HG03439 (cell line): ENCODE measurements at regions not wholly inside any gene's neighbourhood (a gene's known extent, or its start where the extent isn't known, plus 50 kb on each side); places are given as distances from the start of the nearest gene placed in this dataset.

Experiments used
- ATAC-seq: cut with Tn5 transposase; IDR thresholded peaks from one replicate; pipeline ENCODE4 v1.9.1; 2021; ENCODE audit warnings: mild to moderate bottlenecking, moderate library complexity; ENCODE audit not compliant: unreplicated experiment

GRCh38 chr10:116792817-116793216 is 50.5 kb upstream of the HSPA12A start:
- no peak for ATAC-seq

- ATAC-seq: no peak
Observed at GRCh38 chr10:116796469-116796868, 52.8 kb upstream of the ENO4 start.

DNA sequence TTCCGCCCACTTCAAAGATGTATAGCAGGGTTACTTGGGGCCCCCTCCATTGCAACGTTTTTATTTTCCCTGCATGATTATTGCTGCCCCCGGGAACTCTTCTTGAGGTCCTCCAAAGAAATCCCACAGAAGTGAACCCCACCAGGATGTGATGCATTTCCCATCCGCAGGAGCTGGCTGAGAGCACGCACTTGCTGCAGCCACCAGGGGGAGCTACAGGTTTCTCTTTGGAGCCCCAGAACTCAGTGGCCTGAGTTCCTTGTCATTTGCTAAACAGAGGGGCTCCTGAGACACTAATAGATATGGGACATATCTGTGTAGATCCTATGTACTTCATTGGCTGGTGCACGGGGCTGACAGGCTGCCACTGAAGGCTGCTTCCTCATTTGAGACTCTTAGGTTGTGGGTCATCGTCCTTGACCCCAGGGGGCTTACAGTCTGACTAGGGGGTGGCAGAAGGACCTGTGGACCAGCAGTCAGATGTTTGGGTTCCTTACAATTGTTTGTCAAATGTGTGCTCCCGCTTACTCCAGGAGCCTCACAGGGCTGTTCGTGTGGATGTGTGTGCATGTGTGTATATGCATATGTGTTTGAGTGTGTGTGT is 52.3 kb upstream of the ENO4 start:
- ATAC-seq: peak; percentile 75

GRCh38 chr10:116798859-116799258 is 50.4 kb upstream of the ENO4 start:
- no peak for ATAC-seq
